Natural killer cell (primary cell): ENCODE measurements at regions not wholly inside any gene's neighbourhood (a gene's known extent, or its start where the extent isn't known, plus 50 kb on each side); places are given as distances from the start of the nearest gene placed in this dataset.
"Not testable (repeated sequence)": the region's sequence is repeated elsewhere in the genome, so short reads cannot be mapped to it uniquely, and the experiment has no call there.

Experiments used
- ATAC-seq, 3 donors: fragments of 150-1000 bp in 2 of 3; fragments of 200-7000 bp in 1 of 3; cut with Tn5 transposase; 1 replicate in 1 of 3; 2 replicates in 2 of 3; pipeline ENCODE4 v1.10.0; 2021; ENCODE audit warnings: mild to moderate bottlenecking in 2 of 3, moderate library complexity in 2 of 3
- DNase-seq, 2 donors: peaks; one replicate each; pipeline versions ENCODE4 v3.0.0 to v3.0.0-alpha.2; 2013 to 2021; ENCODE audit warnings: mixed read lengths in 1 of 2
- H3K27ac ChIP-seq: one replicate; pipeline ENCODE4 v1.5.1; 2013; ENCODE audit warnings: mild to moderate bottlenecking, low read length
- H3K27me3 ChIP-seq: one replicate; pipeline ENCODE4 v1.6.1; 2013; ENCODE audit warnings: low read length; ENCODE audit not compliant: control insufficient read depth, insufficient read depth
- H3K36me3 ChIP-seq: one replicate; pipeline ENCODE4 v1.6.1; 2013; ENCODE audit warnings: low read length; ENCODE audit not compliant: control insufficient read depth, insufficient read depth
- H3K4me1 ChIP-seq: one replicate; pipeline ENCODE4 v1.6.1; 2013; ENCODE audit warnings: low read length; ENCODE audit not compliant: control insufficient read depth, insufficient read depth
- H3K4me3 ChIP-seq: one replicate; pipeline ENCODE4 v1.5.1; 2013; ENCODE audit warnings: low read length
- H3K9me3 ChIP-seq: one replicate; pipeline ENCODE4 v1.6.1; 2013; ENCODE audit warnings: low read length; ENCODE audit not compliant: control insufficient read depth, insufficient read depth
- H3K27ac Mint-ChIP-seq, 2 donors: one replicate each; pipeline ENCODE4 v1.8.0; 2022; ENCODE audit warnings: mild to moderate bottlenecking in 2 of 2, mixed read lengths in 2 of 2, moderate library complexity in 1 of 2
- H3K27me3 Mint-ChIP-seq, 2 donors: one replicate each; pipeline ENCODE4 v1.8.0; 2022; ENCODE audit warnings: low read depth in 2 of 2, mixed read lengths in 2 of 2
- H3K36me3 Mint-ChIP-seq: one replicate; pipeline ENCODE4 v1.8.0; 2022; ENCODE audit warnings: mixed read lengths
- H3K4me1 Mint-ChIP-seq, 2 donors: one replicate each; pipeline ENCODE4 v1.8.0; 2022; ENCODE audit warnings: mixed read lengths in 2 of 2
- H3K4me3 Mint-ChIP-seq: one replicate; pipeline ENCODE4 v1.8.0; 2022; ENCODE audit warnings: mild to moderate bottlenecking, moderate library complexity, mixed read lengths
- H3K9me3 Mint-ChIP-seq, 2 donors: one replicate each; pipeline ENCODE4 v1.8.0; 2022; ENCODE audit warnings: mixed read lengths in 2 of 2
- CTCF ChIP-seq: fragments of 200-600 bp; IDR thresholded peaks from one replicate; pipeline ENCODE4 v1.8.0; 2022; ENCODE audit warnings: antibody characterized with exemption
- WGBS: methylation state at CpG from one replicate; pipeline ENCODE4 v1.1.7; 2013; ENCODE audit warnings: missing lambda C conversion rate; ENCODE audit not compliant: insufficient coverage; 5-methylcytosine and 5-hydroxymethylcytosine counted together
- intact Hi-C: fragments of 100-400 bp; cut with micrococcal nuclease; formaldehyde crosslinking; loops from one replicate; pipeline ENCODE4 v1.14.2; 2022

GRCh38 chr4:126647756-126648397 is 984.9 kb upstream of the INTU start:
- Histone ChIP-seq H3K27me3 (no peaks in the 10 kb centered on the region), H3K36me3 (no peaks in the 10 kb centered on the region), H3K9me3 (peaks cover 3% of the 10 kb centered on the region), H3K4me3 (no peak overlapping the region), H3K27ac (no peak overlapping the region), H3K4me1 (no peaks in the 10 kb centered on the region)
- ATAC-seq (no peak), DNase-seq (no peak)
- H3K4me1 Mint-ChIP-seq: no peaks in the 10 kb centered on the region
- WGBS: 80% methylated on average over 2 of the region's 3 CpGs
- H3K36me3 Mint-ChIP-seq: no peaks in the 10 kb centered on the region
- H3K27me3 Mint-ChIP-seq: no peaks in the 10 kb centered on the region
- no peak overlapping the region for H3K4me3 Mint-ChIP-seq
- H3K27ac Mint-ChIP-seq: no peak overlapping the region
- intact Hi-C loops: no loop called here
- TF ChIP-seq CTCF: no peak
- peaks cover 2 to 6% of the 10 kb centered on the region in 2 donors for H3K9me3 Mint-ChIP-seq

GRCh38 chr4:126658411-126658810 is 974.3 kb upstream of the INTU start:
- Mint-ChIP-seq H3K4me3 (no peak overlapping the region), H3K4me1 (no peaks in the 10 kb centered on the region), H3K36me3 (no peaks in the 10 kb centered on the region), H3K27me3 (no peaks in the 10 kb centered on the region), H3K27ac (no peak overlapping the region), H3K9me3 (peaks cover 3 to 8% of the 10 kb centered on the region in 2 donors)
- H3K4me3 ChIP-seq: no peak overlapping the region
- DNase-seq: no peak
- H3K27ac ChIP-seq: no peak overlapping the region
- no peaks in the 10 kb centered on the region for H3K36me3 ChIP-seq
- ATAC-seq: no peak
- no peaks in the 10 kb centered on the region for H3K9me3 ChIP-seq
- no peaks in the 10 kb centered on the region for H3K4me1 ChIP-seq
- intact Hi-C loops: no loop called here
- 73% methylated on average over 1 of the region's 1 CpG for WGBS
- H3K27me3 ChIP-seq: no peaks in the 10 kb centered on the region
- TF ChIP-seq CTCF: no peak

GRCh38 chr4:126661194-126661593 is 971.6 kb upstream of the INTU start:
- no peak for TF ChIP-seq CTCF
- intact Hi-C loops: no loop called here
- no peak overlapping the region for H3K27ac ChIP-seq
- ATAC-seq: no peak
- no peaks in the 10 kb centered on the region for H3K27me3 ChIP-seq
- Mint-ChIP-seq H3K4me3 (no peak overlapping the region), H3K27me3 (no peaks in the 10 kb centered on the region), H3K4me1 (no peaks in the 10 kb centered on the region), H3K36me3 (no peaks in the 10 kb centered on the region), H3K27ac (no peak overlapping the region), H3K9me3 (peaks cover 2 to 3% of the 10 kb centered on the region in 2 donors)
- H3K4me3 ChIP-seq: no peak overlapping the region
- no peaks in the 10 kb centered on the region for H3K9me3 ChIP-seq
- no peaks in the 10 kb centered on the region for H3K4me1 ChIP-seq
- DNase-seq: no peak
- no peaks in the 10 kb centered on the region for H3K36me3 ChIP-seq

- Histone ChIP-seq H3K4me3 (no peak overlapping the region), H3K27ac (no peak overlapping the region), H3K27me3 (no peaks in the 10 kb centered on the region), H3K4me1 (no peaks in the 10 kb centered on the region), H3K9me3 (no peaks in the 10 kb centered on the region), H3K36me3 (no peaks in the 10 kb centered on the region)
- no peaks in the 10 kb centered on the region for H3K36me3 Mint-ChIP-seq
- intact Hi-C loops: no loop called here
- H3K4me1 Mint-ChIP-seq: no peaks in the 10 kb centered on the region
- no peak overlapping the region for H3K4me3 Mint-ChIP-seq
- TF ChIP-seq CTCF: no peak
- ATAC-seq (no peak), DNase-seq (no peak)
- peaks cover 3% of the 10 kb centered on the region in 2 donors for H3K9me3 Mint-ChIP-seq
- H3K27ac Mint-ChIP-seq: no peak overlapping the region
- 100% methylated on average over 1 of the region's 1 CpG for WGBS
- no peaks in the 10 kb centered on the region for H3K27me3 Mint-ChIP-seq
Observed at GRCh38 chr4:126664839-126665238, 967.9 kb upstream of the INTU start.

- H3K9me3 Mint-ChIP-seq: peaks cover 10 to 14% of the 10 kb centered on the region in 2 donors
- H3K9me3 ChIP-seq, H3K36me3 ChIP-seq, intact Hi-C loops, H3K4me3 ChIP-seq, DNase-seq, H3K27ac Mint-ChIP-seq, H3K4me3 Mint-ChIP-seq, H3K36me3 Mint-ChIP-seq, H3K27me3 ChIP-seq, ATAC-seq, H3K27ac ChIP-seq, H3K4me1 ChIP-seq, H3K27me3 Mint-ChIP-seq, H3K4me1 Mint-ChIP-seq: not testable (repeated sequence)
- WGBS: 88% methylated on average over 5 of the region's 5 CpGs
Observed at GRCh38 chr4:126670038-126670437, 962.7 kb upstream of the INTU start.
